Right atrium auricular region (tissue), 2 donors: ENCODE measurements at regions not wholly inside any gene's neighbourhood (a gene's known extent, or its start where the extent isn't known, plus 50 kb on each side); places are given as distances from the start of the nearest gene placed in this dataset.

ENCODE experiments used
- DNase-seq: peaks from one replicate; pipeline ENCODE4 v3.0.0-alpha.2; 2019; ENCODE audit warnings: low spot score
- H3K27ac ChIP-seq, 2 donors: fragments of 200-600 bp; sonication (generic); 1 replicate in 1 of 2; 2 replicates in 1 of 2; pipeline ENCODE4 v1.5.1; 2016 to 2019
- H3K27me3 ChIP-seq, 2 donors: fragments of 200-600 bp; sonication (generic); one replicate each; pipeline versions ENCODE4 v1.5.1 to v1.6.0; 2017 to 2019
- H3K36me3 ChIP-seq: fragments of 200-600 bp; sonication (generic); one replicate; pipeline ENCODE4 v1.5.1; 2016
- H3K4me1 ChIP-seq, 2 donors: fragments of 200-600 bp; sonication (generic); one replicate each; pipeline versions ENCODE4 v1.5.1 to v1.6.0; 2017 to 2019
- H3K4me3 ChIP-seq, 2 donors: fragments of 200-600 bp; sonication (generic); 1 replicate in 1 of 2; 2 replicates in 1 of 2; pipeline ENCODE4 v1.5.1; 2017 to 2019; ENCODE audit warnings: mild to moderate bottlenecking in 1 of 2, moderate library complexity in 1 of 2
- H3K9me3 ChIP-seq, 2 donors: fragments of 200-600 bp; sonication (generic); one replicate each; pipeline ENCODE4 v1.5.1; 2019
- CTCF ChIP-seq, 2 donors: fragments of 200-600 bp; sonication (generic); IDR thresholded peaks; one replicate each; pipeline ENCODE4 v1.5.1; 2019; ENCODE audit warnings: antibody characterized with exemption in 2 of 2

DNA sequence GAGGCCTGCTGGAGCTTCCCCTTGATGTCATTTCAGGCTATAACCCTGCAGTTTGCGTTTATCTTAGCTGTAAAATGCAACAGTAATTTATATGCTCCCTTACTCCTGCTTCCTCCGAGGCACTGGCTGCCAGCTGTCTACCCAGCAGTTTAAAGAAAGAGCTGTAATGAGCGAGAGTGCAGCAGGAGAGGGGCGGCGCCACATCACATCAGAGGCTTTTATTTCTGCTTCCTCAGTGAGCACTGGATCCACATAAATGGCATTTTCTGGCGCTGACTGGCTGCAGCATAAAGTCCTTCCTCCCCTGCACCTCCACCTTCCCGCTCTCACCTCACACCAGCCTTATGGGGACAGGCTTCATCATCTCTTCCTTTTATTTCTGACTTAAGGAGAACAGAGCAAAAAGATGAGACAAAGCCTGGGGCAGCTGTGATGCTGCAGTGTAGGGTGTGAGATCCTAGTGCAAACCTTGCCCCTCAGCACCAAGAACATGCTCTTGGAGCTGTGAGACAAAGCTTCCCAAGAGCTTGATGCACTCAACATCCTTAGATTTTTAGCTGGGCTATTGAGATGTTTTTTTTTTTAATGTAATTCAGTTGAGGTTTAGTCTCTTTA, 829.6 kb upstream of the ZNF608 start:
- Histone ChIP-seq H3K27ac (no peak overlapping the region), H3K4me1 (peaks cover 0 to 24% of the 10 kb centered on the region in 2 donors), H3K27me3 (no peaks in the 10 kb centered on the region), H3K9me3 (no peaks in the 10 kb centered on the region), H3K4me3 (no peak overlapping the region), H3K36me3 (no peaks in the 10 kb centered on the region)
- TF ChIP-seq CTCF (IDR thresholded peaks at IDR 0.05), result no peak
- DNase-seq, result no peak

- no peak for DNase-seq
- no peaks in the 10 kb centered on the region for H3K27me3 ChIP-seq
- no peak for TF ChIP-seq CTCF (IDR thresholded peaks at IDR 0.05)
- H3K9me3 ChIP-seq, result no peaks in the 10 kb centered on the region
- H3K36me3 ChIP-seq, result no peaks in the 10 kb centered on the region
- no peak overlapping the region for H3K27ac ChIP-seq
- H3K4me1 ChIP-seq, result peaks cover 0 to 32% of the 10 kb centered on the region in 2 donors
- no peak overlapping the region for H3K4me3 ChIP-seq
Measured at GRCh38 chr5:125576822-125577221, 830.4 kb upstream of the ZNF608 start.

GRCh38 chr5:125578551-125578950, 832.1 kb upstream of the ZNF608 start:
- no peak for TF ChIP-seq CTCF (IDR thresholded peaks at IDR 0.05)
- Histone ChIP-seq H3K9me3 (no peaks in the 10 kb centered on the region), H3K27me3 (no peaks in the 10 kb centered on the region), H3K27ac (no peak overlapping the region), H3K36me3 (no peaks in the 10 kb centered on the region), H3K4me3 (no peak overlapping the region), H3K4me1 (peaks cover 0 to 38% of the 10 kb centered on the region in 2 donors)
- DNase-seq, result no peak

- DNase-seq, result no peak
- Histone ChIP-seq H3K36me3 (no peaks in the 10 kb centered on the region), H3K27ac (no peak overlapping the region), H3K27me3 (no peaks in the 10 kb centered on the region), H3K4me1 (peaks cover 0 to 44% of the 10 kb centered on the region in 2 donors), H3K9me3 (no peaks in the 10 kb centered on the region), H3K4me3 (no peak overlapping the region)
- no peak for TF ChIP-seq CTCF (IDR thresholded peaks at IDR 0.05)
Measured at GRCh38 chr5:125579182-125579581, 832.7 kb upstream of the ZNF608 start.

DNA sequence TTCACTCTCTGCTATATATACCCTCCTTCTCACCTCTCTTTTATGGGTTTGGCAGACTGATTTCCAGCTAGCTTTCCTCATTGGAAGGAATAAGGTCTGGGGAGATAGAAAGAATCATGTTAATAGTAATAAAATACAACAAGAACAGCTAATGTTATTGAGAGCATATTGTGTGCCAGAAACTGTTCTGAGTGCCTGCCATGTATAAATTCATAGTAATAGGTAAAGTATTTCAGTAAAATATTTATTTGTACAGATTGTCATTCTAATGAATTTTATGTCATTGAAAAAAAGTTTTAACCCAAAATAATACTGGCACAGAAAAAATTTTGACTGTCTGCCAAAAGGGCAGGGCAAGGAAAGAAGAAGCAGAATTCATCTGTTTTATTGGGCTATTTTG, 834.9 kb upstream of the ZNF608 start:
- Histone ChIP-seq H3K27ac (no peak overlapping the region), H3K4me3 (no peak overlapping the region), H3K9me3 (no peaks in the 10 kb centered on the region), H3K4me1 (peaks cover 0 to 38% of the 10 kb centered on the region in 2 donors), H3K36me3 (no peaks in the 10 kb centered on the region), H3K27me3 (no peaks in the 10 kb centered on the region)
- no peak for TF ChIP-seq CTCF (IDR thresholded peaks at IDR 0.05)
- no peak for DNase-seq

DNA sequence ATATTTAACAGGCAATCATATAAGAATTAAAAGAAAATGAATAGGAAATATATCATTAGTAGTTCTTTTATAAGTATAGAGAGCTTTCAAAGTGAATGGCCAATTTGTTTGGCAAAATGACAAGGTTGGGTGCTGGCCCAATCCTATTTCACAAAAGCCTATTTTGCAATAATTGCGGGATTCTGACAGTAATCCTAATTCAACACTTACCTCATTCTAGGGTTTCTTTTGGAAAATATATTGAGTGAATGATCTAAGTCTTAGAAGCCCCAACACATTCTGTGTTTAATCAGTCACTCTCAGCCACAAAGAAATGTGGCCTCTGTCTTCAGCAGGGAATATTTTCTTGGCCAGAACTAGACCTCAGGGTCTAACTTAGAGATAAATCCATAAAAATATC, 835.9 kb upstream of the ZNF608 start:
- Histone ChIP-seq H3K27me3 (no peaks in the 10 kb centered on the region), H3K4me1 (peaks cover 0 to 32% of the 10 kb centered on the region in 2 donors), H3K4me3 (no peak overlapping the region), H3K27ac (no peak overlapping the region), H3K9me3 (no peaks in the 10 kb centered on the region), H3K36me3 (no peaks in the 10 kb centered on the region)
- no peak for TF ChIP-seq CTCF (IDR thresholded peaks at IDR 0.05)
- DNase-seq, result no peak
